GM21360 (cell line): ENCODE measurements at regions not wholly inside any gene's neighbourhood (a gene's known extent, or its start where the extent isn't known, plus 50 kb on each side); places are given as distances from the start of the nearest gene placed in this dataset.

ENCODE experiments used
- ATAC-seq: cut with Tn5 transposase; IDR thresholded peaks from one replicate; pipeline ENCODE4 v1.9.1; 2021; ENCODE audit warnings: mild to moderate bottlenecking, moderate library complexity; ENCODE audit not compliant: unreplicated experiment

DNA sequence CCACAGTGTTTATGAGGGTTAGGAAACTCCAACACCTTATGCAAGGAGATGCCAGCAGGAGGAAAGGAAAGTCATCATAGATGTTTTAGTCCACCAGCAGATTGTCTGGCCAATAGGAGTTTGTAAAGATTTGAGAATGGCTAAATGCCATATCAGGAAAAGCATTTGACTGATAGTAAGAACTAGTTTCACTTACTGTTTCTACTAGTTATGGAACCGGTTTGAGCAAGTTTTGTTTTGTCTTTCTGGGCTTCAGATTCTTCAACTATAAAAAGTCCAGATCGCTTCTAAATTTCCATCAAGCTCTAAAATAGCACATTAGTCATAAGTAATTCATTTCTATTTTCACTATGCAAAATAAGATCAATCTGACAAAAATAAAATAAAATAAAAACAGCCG, 254.8 kb upstream of the TMCO5A start:
- ATAC-seq: no peak

- ATAC-seq: no peak
These were observed 252.1 kb upstream of the TMCO5A start for GRCh38 chr15:37682304-37682703.

- ATAC-seq: no peak
These were observed 242.5 kb upstream of the TMCO5A start for GRCh38 chr15:37691911-37692310.

- no peak for ATAC-seq
These were observed 240.5 kb upstream of the TMCO5A start for GRCh38 chr15:37693926-37694325.

DNA sequence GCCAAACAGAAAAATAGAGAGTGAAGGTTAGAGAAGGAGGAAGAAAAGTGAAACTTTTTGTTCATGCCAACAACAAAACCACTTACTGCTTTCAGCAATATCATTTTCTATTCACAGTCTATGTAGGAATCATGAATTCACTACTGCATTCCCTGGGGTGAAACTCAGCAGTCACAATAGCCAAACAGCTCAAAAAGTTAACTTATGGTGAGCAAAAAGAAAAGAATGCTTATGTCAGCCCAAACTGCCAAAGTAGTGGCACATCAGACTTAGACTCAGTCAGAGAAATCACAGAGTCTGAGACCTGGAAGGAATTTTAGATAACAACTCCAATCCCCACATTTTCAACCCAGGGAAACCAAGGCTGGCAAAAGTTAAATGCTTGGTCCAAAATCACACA, 238.7 kb upstream of the TMCO5A start:
- no peak for ATAC-seq

DNA sequence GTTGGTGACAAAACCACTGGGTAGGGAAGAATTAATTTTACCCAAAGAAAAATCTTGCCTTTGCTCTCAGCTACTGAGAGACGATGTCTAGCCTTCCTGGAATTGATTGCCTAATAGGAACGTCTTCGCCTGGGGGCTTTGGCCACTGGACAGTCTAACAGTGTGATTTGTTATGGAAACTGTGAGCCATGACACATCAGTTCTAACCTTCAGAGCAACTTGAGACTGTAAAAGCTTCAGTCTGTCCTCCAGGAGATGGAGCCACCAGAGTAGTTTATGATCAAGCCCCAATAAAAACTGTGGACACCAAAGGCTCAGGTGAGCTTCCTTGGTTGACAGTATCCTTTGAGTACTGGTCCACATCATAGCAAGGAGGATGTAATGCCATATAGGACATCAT, 235.8 kb upstream of the TMCO5A start:
- ATAC-seq: no peak

DNA sequence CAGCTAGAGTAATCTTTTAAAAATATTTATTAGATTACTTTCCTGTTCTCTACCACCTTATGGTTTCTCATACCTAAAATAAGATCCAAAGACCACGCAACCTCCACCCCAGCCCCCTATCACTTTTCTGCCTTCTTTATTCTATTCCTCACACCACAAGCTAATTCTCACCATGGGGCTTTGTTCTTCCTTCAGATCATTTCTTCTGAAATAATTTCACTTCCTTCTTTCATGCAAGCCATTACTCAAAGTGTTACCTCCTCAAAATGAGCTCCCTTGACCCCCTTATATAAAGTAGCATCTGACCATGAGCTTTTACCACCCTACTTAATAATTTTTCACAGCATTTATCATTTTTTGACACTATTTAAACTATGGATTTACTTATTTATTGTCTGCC, 233.2 kb upstream of the TMCO5A start:
- ATAC-seq: no peak

- ATAC-seq: no peak
These were observed 224.8 kb upstream of the TMCO5A start for GRCh38 chr15:37709669-37710068.

DNA sequence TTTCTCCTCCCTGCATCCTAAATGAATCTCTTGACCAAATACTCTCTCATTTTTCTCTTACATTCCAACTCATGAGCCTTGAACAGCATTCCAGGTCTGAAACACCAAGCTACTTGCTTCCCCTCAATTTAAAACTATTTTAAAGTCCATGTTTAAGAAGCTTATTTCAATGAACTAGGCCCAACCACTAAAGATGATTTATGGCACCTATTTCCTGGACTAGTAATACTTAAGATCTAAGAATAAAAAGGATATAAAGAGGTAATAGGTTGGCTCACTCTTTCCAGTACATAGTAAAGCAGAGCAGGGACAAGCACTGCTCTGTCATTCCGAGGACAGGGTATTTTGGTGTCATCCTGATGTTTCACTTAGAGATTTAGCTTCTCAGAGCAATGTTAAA, 219.3 kb upstream of the TMCO5A start:
- ATAC-seq: no peak

- ATAC-seq: no peak
These were observed 214.2 kb upstream of the TMCO5A start for GRCh38 chr15:37720267-37720666.

DNA sequence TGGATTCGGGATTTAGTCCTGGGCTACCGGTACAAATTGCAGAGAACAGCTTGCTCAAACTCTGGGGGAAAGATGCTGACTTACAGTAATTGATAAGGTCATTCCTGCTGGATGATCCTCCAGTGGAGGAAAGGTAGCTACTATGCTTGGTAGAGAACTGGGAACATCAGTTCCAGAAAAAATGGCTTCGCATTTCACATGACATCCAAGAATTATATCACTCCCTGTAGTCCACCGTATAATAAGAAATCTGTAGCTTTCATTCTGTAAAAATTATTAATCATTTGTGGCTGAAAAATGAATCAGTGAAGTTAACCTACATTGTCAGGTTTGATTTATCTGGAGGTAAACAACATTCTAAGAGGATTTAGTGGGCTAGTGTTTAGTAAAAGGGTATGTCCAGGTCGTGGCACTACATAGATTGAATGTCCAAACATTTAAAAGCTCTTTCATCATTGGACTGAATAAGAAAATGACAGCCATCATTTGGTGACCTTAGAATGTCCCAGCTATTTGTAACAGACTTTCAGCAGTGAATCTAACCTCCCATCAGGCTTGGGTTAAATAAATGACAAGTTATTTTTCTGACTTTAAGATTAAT, 203.2 kb upstream of the TMCO5A start:
- ATAC-seq: no peak

GRCh38 chr15:37733628-37734027, 200.8 kb upstream of the TMCO5A start:
- no peak for ATAC-seq

DNA sequence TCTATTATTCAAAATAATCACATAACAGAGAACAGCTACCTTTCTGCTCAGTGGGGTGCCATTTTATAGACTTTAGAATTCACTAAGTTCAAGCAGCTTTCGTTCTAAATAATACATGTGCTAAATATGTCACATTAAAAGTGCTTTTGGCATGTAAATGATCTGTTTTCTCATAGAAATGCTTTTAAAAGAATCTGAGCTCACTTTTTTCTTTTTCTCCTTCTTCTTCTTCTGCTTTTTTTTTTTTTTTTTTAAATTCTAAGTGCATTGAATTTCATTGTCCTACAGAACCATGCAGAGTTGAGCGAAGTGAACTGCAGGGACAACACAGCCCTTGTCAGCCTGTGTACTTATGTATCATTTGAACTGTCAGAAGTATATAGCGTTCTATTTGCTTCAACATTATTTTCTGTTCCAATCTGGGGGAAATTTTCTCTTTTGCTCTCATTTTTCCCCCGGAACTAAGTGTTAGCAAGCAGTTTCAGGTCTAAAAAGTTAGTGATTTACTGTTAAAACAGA, 193.8 kb upstream of the TMCO5A start:
- ATAC-seq: no peak

DNA sequence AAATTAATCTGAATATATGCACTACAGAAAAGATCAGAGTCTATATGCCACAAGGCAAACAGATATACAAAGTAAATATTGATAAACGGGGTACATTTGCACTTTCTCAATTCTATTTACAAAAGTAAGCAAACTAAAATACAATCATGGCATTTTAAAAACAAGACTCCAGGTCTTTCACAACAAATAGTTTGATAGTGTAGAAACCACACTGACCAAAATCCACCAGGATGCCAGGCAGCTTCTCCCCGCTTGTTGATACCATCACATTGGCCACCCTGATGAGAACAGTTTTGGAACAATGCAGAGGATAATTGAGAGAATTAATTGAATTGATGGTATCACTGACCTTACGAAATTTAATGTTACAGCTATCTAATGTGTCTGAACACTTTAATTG, 190.6 kb upstream of the TMCO5A start:
- no peak for ATAC-seq

- no peak for ATAC-seq
These were observed 189.9 kb upstream of the TMCO5A start for GRCh38 chr15:37744521-37744920.

DNA sequence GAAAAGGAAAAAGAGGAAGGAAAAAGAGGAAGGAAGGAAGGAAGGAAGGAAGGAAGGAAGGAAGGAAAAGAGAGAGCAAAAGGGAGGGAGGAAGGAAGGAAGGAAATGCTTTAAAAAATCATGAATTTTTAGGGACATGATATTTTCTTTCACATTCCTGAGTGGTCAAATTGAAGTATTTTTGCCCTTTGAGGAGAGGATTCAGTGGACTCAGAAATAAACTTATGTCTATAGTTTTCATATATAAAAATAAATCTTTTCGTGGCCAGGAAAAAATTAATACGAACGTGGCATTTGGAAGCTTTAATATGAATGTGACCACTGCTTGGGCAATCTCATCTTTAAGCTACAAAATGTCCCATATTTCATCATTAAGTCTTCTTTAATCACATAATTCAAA, 183.0 kb upstream of the TMCO5A start:
- ATAC-seq: no peak

DNA sequence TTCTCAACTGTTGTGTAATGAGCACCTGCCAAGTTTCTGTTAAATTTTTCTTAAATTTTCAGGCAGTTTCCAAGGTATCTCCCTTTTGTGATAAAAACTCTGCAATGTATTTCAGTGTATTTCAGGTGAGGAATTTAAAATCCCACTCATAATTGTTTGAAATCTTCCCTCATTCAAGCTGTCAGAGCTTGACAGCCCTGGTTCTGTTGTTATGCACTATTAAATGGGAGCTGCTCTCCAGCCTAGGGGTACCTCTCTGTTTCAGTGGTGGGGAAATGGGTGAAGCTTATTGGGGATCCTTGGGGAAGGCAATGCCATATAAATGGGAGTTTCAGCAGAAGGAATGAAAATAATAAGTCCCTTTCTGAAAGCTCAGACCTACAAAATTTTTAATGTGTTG, 178.0 kb upstream of the TMCO5A start:
- ATAC-seq: no peak

DNA sequence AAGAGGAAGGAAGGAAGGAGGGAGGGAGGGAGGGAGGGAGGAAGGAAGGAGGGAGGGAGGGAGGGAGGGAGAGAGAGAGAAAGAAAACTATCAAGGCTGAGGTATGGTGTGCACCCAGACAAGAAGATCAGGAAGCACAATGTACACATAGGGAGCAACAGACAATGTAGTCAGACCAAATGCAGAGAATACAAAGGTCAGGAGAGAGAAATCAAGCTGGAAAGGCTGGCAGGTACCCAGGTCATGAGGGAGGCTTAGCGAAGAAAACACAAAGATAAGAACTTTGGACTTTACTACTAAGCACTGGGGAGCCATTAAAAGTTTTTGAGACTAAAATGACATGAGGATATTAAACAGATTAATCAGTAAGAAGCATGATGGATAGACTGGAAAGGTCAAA, 176.0 kb upstream of the TMCO5A start:
- ATAC-seq: no peak

DNA sequence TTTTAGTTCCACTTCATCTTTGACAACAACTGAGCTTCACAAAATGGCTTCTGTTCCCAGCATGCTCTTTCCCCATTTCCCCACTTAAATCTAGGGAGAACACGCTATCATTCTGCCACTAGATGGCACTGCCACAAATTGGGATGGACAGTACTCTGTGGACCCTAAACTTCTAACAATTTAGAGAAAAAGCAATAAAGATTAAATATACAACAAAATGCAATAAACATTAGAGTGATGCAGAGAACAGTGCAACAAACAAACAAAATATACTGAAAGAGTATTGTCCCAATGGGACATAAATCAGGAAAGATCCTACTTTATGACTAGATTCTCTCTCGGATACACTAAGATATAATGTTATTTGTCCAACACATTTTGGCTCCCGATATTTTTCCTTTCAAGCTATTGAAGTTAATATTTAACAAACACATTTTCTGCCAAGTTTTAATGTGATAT, 169.7 kb upstream of the TMCO5A start:
- ATAC-seq: no peak

- no peak for ATAC-seq
These were observed 168.7 kb upstream of the TMCO5A start for GRCh38 chr15:37765786-37766185.

DNA sequence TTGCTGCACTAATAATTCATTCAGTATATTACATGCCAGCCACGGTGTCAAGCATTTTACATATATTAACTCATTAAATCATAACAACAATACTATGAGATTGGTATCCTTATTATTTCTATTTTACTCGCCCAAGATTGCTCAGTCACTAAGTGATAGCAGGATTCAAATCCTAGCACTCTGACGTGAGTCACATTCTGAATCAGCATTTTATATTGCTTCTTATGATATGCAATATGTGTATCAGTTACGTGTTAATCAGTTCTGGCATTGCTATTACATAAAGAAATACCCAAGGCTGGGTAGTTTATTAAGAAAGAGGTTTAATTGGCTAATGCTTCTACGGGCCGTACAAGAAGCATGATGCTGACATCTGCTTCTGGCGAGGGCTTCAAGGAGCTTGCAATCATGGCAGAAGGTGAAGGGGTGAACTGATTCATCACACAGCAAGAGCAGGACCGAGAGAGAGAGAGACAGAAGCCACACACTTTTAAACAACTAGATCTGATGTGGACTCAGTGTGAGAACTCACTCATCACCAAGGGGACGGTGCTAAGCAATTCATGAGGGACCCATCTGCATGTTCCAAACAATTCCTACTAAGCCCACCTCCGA, 166.5 kb upstream of the TMCO5A start:
- no peak for ATAC-seq

DNA sequence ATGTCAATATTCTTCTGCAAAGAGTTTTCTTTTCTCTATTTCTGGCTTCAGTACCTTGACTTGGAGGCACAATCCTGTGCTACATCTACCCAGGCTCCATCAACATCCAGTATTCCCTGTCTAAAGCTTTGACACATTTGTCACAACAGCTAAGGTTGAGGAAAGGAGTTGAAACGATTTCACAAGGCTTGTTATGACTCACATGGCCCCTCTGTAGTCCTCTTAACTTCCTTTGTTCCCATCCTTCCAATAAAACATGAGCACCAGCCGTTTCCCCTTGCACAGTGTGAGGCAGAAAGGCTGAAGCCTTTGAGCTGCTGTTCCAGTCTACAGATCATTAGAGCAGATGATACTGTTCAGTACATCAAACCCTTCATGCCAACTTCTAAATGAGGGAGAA, 163.0 kb upstream of the TMCO5A start:
- no peak for ATAC-seq
